ENCODE measurements at regions not wholly inside any gene's neighbourhood (a gene's known extent, or its start where the extent isn't known, plus 50 kb on each side); places are given as distances from the start of the nearest gene placed in this dataset.
A peak's percentile ranks its signal among the peaks of the same experiment; 100 is the strongest.

DNA sequence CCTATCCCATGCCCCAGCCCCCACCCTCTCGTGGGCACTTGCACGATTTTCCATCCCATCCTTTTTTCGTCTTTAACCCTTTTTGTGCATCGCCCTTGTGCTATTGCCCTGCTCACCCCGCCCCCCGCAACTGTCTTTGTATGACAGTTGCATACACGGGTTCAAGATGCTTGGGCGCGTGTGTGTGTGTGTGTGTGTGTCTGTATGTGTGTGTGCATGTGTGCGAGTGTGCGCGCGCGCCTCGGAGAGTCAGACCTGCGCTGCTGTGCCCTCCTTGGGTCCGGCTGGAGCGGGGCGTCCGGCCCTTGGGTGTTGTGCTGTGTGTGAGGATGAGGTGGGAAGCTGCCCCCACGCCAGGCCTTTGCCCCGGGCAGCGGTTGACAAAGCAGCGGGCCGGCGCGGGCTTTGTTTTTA, 230.7 kb downstream of the HAUS1 start:
- no peak overlapping the region for H3K27ac ChIP-seq
- no peaks in the 10 kb centered on the region for H3K9me3 ChIP-seq
- H3K27me3 ChIP-seq (replicated peaks; ENCODE audit: insufficient read depth), result no peaks in the 10 kb centered on the region
- no peak for DNase-seq (ENCODE audit: low spot score)
- no peaks in the 10 kb centered on the region for H3K36me3 ChIP-seq
- TF ChIP-seq, protein P1, sequence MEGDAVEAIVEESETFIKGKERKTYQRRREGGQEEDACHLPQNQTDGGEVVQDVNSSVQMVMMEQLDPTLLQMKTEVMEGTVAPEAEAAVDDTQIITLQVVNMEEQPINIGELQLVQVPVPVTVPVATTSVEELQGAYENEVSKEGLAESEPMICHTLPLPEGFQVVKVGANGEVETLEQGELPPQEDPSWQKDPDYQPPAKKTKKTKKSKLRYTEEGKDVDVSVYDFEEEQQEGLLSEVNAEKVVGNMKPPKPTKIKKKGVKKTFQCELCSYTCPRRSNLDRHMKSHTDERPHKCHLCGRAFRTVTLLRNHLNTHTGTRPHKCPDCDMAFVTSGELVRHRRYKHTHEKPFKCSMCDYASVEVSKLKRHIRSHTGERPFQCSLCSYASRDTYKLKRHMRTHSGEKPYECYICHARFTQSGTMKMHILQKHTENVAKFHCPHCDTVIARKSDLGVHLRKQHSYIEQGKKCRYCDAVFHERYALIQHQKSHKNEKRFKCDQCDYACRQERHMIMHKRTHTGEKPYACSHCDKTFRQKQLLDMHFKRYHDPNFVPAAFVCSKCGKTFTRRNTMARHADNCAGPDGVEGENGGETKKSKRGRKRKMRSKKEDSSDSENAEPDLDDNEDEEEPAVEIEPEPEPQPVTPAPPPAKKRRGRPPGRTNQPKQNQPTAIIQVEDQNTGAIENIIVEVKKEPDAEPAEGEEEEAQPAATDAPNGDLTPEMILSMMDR (IDR thresholded peaks at IDR 0.05), result no peak
- H3K4me3 ChIP-seq, result peak overlapping the region; percentile 73
- peaks cover 0 to 23% of the 10 kb centered on the region in 2 donors for H3K4me1 ChIP-seq (ENCODE audit: control insufficient read depth in 1 of 2, low read depth in 2 of 2)
- no peak for ATAC-seq (ENCODE audit: insufficient number of reproducible peaks, low FRiP score, low read depth)

DNA sequence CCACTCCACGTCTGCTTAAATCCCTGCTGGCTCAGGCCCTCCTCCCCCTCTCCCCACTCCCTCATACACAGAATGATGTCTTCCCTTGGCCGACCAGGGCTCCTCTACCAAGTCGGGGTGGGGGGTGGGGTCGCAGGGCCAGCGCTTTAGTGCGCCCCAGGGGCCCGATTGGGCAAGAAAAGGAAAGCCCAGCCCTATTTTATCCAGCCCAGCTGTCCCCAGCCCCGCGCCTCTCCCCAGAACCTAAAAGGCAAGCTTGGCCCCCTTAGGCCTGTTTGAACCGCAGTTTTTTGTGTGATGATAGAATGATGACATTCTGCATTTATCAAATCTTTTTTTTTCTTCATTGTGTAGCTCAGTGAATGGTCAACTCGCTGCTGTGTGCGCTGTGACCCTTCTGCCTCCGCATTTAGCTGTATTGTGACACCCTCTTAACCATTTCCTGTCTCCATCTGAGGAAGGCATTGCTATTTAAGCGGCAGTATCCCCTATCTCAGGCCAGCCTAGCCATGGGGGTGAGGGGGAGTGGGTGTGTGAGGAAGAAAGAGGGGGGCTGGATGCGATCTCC, 231.4 kb downstream of the HAUS1 start:
- Histone ChIP-seq H3K27me3 (replicated peaks; ENCODE audit: insufficient read depth) (no peaks in the 10 kb centered on the region), H3K36me3 (no peaks in the 10 kb centered on the region), H3K4me3 (peak overlapping the region; percentile 73), H3K9me3 (no peaks in the 10 kb centered on the region), H3K4me1 (ENCODE audit: control insufficient read depth in 1 of 2, low read depth in 2 of 2) (peaks cover 0 to 23% of the 10 kb centered on the region in 2 donors), H3K27ac (no peak overlapping the region)
- TF ChIP-seq, protein P1 (IDR thresholded peaks at IDR 0.05), result no peak
- DNase-seq (ENCODE audit: low spot score), result no peak
- no peak for ATAC-seq (ENCODE audit: insufficient number of reproducible peaks, low FRiP score, low read depth)

DNA sequence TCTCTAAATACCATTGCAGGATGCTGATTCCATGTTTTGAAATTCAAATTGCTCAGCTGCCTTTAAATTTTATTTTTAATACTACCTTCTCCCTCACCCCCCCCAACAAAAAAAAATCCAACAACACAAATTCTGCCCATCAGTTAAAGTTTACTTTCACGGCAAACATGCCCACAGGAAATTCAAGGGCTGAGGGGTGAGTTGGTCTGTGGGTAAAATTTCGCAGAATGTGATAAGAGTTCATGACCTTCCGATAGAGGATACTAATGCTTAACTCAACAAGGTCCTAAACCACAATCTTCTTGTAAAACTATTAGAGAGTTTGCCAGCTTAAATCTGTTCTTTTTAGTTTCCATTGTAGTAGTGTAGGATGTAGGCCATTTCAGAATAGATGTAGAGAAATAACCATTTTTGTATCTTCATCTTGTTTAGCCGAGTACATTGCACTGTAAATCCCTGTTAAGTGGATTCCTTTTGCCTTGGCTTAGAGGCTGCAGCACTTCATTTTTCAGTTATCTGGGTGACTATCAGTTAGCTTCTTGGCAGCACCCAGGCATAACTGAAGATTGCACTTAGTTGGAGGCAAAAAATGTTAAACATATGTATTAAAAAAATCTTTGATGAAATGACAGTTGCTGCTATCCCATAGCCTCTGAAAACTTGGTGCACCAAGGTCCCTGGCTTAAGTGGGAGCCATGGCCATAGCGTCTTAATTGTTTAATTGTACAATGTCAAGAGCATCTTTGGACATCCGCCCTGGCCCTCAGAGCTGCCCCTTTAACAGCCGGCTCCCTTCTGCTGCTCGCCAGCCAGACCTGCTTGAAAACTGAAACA, 232.3 kb downstream of the HAUS1 start:
- no peaks in the 10 kb centered on the region for H3K27me3 ChIP-seq (replicated peaks; ENCODE audit: insufficient read depth)
- H3K27ac ChIP-seq, result no peak overlapping the region
- H3K9me3 ChIP-seq, result no peaks in the 10 kb centered on the region
- TF ChIP-seq, protein P1 (IDR thresholded peaks at IDR 0.05), result no peak
- no peak for ATAC-seq (ENCODE audit: insufficient number of reproducible peaks, low FRiP score, low read depth)
- H3K4me3 ChIP-seq, result no peak overlapping the region
- peaks cover 0 to 23% of the 10 kb centered on the region in 2 donors for H3K4me1 ChIP-seq (ENCODE audit: control insufficient read depth in 1 of 2, low read depth in 2 of 2)
- no peaks in the 10 kb centered on the region for H3K36me3 ChIP-seq
- DNase-seq (ENCODE audit: low spot score), result no peak

DNA sequence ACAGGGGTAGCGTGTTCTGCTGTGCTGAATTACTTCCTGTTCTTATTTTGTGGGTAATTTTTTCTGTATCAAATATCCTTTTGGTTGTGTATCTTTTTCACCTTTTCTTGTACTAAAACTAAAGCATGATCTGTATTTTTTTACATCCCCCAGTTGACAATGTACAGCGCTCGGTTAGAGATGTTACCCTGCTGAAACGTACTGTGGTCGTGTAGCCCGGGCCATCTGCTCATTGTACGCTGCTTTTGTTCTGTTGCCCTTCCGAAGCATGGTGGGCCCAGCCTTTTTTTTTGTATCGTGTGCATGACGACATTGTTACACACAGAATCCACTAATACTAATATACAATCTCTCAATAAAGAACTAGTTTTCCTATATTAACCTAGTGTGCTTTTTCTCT, 233.1 kb downstream of the HAUS1 start:
- TF ChIP-seq, protein P1 (IDR thresholded peaks at IDR 0.05), result no peak
- no peaks in the 10 kb centered on the region for H3K9me3 ChIP-seq
- no peak overlapping the region for H3K27ac ChIP-seq
- no peaks in the 10 kb centered on the region for H3K27me3 ChIP-seq (replicated peaks; ENCODE audit: insufficient read depth)
- ATAC-seq (ENCODE audit: insufficient number of reproducible peaks, low FRiP score, low read depth) (no peak), DNase-seq (ENCODE audit: low spot score) (no peak)
- H3K36me3 ChIP-seq, result no peaks in the 10 kb centered on the region
- H3K4me3 ChIP-seq, result no peak overlapping the region
- H3K4me1 ChIP-seq (ENCODE audit: control insufficient read depth in 1 of 2, low read depth in 2 of 2), result peaks cover 0 to 23% of the 10 kb centered on the region in 2 donors

DNA sequence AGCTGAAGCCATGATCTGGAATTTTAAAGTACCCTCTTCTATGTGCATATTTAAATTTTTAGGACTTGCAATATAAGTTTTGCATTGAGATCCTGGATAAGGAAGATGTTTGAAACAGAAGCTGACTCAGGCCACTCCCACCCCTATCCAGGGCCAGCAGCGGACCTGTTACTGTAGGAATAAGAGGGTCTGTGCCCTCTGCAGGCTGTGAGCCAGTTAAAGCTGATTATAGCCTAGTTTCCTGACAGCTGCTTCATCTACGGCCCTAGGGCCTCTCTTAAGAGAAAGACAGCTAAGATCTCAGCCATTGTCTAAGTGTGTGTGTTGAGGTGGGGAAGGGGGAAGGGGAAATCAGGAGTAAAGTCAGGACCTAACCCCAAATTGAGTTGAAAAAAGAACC, 234.0 kb downstream of the HAUS1 start:
- DNase-seq (ENCODE audit: low spot score), result no peak
- H3K4me1 ChIP-seq (ENCODE audit: control insufficient read depth in 1 of 2, low read depth in 2 of 2), result peaks cover 0 to 19% of the 10 kb centered on the region in 2 donors
- TF ChIP-seq, protein P1 (IDR thresholded peaks at IDR 0.05), result no peak

More for the DNA sequence above, 234.0 kb downstream of the HAUS1 start:
- H3K27ac ChIP-seq, result no peak overlapping the region
- ATAC-seq (ENCODE audit: insufficient number of reproducible peaks, low FRiP score, low read depth), result no peak
- H3K27me3 ChIP-seq (replicated peaks; ENCODE audit: insufficient read depth), result no peaks in the 10 kb centered on the region
- no peak overlapping the region for H3K4me3 ChIP-seq
- no peaks in the 10 kb centered on the region for H3K9me3 ChIP-seq
- no peaks in the 10 kb centered on the region for H3K36me3 ChIP-seq
